Left lobe of liver (tissue), 2 donors: ENCODE measurements at regions not wholly inside any gene's neighbourhood (a gene's known extent, or its start where the extent isn't known, plus 50 kb on each side); places are given as distances from the start of the nearest gene placed in this dataset.

Experiments
- ATAC-seq: fragments of 200-7000 bp; cut with Tn5 transposase; one replicate; pipeline ENCODE4 v1.9.1; 2020; ENCODE audit warnings: mild to moderate bottlenecking, moderate library complexity
- DNase-seq: peaks from one replicate; pipeline ENCODE4 v3.0.0-alpha.2; 2020; ENCODE audit warnings: low spot score
- donor health status: DM: no; HTN: no; CAD: no; lungs with moderate emphysema.
- donor health status: DM: no; HTN: yes; CAD: no.

DNA sequence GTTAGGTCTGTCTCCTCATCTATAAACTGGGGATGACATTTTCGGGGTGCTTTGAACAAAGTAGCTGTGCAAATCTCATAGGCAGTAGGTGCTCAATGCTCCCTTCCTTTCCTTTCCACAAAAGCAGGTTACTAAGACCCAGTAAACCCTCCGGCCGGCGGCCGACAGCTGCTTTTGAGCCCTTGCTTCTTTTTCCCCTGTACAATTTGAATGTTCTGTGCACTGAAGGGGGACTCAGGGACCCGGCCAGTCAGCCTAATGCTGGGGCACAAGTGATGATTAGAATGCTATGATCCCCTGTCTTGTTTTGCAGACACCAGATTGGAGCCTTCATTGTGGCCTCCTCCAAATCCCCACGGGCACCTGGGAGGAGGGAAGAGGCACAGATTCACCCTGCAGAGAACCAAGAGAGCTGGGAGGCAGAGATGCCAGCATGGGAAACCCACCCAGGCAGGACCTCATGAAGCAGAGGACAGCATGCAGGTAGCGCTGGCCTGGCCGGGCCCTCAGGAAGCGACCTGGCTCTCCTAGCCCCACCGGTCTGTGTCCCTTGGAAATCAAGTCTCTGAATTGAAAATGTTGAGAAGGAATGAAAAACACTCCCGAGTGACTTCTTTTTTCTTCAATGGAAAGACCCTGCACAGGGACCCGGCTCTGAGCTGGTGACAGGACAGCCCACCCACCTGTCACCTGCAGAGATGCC is 128.6 kb upstream of the HDAC4 start:
- no peak for DNase-seq
- no peak for ATAC-seq

DNA sequence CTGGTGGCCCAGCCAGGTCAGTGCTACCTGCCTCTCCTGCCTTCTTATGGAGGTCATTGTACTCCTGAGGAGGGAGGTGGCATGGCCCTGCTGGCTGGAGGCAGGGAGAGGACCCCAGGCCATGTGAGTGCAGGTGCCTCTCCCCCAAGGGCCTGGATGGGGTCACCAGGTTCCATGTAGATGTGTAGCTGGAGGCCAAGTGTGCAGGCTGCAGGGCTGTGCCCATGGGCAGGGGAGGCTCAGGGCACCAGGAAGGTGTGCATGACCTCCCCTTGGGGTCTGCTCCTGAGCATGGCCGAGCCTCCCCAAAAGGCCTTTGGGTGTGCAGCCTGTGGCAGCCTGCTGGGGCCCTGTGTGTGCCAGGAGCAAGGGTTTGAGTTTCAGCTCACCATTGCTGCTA is 128.1 kb upstream of the HDAC4 start:
- DNase-seq (no peak), ATAC-seq (no peak)

DNA sequence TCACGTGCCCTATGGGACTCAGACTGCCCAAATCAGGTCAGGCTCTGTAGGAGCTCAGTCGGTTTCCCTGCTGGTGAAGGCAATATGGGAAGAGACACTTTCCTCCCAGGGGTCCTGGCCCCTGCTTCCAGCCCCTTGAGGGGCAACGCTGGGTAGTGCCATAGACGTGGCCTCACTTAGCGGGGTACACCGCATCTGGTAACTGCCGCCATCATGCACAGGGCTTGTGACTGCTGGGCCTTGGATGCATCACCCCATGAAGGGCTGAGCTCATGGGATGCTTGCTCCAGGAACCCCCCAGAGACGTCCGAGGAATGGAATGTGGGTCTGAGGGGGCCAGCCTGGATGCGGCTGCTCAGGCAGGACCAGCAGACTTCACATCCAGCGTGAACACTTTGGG is 127.3 kb upstream of the HDAC4 start:
- no peak for ATAC-seq
- DNase-seq, result no peak

DNA sequence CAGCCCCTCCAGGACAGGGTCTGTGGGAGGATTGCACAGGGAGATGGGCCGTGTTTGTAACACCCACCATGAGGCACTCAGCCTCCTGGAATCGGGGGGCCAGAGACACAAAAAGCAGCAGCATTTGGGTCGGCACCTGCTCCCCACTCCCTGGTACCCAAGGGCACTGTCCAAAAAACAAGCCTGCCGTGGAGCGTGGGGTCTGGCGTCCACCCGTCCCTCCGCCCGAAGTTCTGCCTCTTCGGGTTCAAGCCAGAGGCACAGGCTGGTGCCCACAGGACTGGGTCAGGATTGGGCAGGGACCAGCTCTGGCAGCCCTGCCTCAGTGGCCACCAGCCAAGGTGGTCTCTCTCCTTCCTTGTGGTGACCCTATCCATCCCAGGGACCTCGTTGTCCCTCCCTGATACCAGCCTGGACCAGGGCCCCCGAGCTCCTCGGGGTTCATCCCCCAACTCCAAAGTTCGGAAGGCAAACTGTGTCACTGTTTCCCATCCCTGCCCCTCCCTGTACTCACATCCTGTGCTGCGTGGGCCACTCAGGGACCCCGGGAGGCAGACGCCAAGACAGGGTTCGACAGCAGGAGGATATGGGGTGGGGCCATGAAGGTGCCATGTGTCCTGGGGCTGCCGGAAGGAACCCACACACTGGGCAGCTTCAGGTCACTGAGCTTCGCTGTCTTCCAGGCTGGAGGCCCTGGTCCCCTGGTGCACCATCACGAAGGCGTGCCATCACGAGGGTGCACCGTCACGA is 126.0 kb upstream of the HDAC4 start:
- no peak for ATAC-seq
- DNase-seq, result no peak

DNA sequence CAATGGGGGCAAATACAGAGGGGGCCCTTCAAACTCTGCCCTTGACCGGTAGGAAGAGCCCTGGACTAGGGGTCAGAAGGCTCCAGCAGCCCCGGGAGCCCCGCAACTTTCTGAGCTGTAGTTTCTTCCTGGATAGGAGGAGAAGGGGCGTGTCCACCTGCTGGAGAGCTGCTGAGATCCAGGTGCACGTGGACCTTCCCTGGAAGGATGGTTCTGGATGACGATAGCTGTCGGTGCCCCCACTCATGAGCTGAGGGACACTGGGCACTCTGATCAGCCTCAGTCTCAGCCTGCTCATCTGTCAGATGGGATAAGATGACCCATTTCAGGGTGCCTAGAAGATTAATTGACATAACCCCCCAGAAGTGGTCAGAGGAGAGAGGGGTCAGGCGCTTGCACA is 125.2 kb upstream of the HDAC4 start:
- DNase-seq (no peak), ATAC-seq (no peak)

DNA sequence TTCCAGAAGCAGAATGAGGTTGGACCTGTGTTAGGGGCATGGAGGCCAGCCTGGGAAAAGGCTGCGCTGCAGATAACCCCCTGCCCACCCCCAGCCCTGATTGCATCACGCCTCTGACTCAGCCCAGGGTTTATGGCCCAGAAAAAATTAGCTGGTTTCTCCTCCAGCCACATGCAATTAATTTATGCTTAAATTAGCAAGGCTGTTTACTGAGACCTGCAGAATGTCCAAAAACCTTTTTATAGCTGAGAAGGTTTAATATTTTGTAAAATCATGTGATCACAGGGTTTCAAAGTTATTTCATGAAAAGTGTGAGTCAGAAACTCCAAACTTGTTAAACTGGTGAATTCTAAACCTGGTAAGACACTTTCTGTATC is 123.1 kb upstream of the HDAC4 start:
- DNase-seq, result no peak
- no peak for ATAC-seq

DNA sequence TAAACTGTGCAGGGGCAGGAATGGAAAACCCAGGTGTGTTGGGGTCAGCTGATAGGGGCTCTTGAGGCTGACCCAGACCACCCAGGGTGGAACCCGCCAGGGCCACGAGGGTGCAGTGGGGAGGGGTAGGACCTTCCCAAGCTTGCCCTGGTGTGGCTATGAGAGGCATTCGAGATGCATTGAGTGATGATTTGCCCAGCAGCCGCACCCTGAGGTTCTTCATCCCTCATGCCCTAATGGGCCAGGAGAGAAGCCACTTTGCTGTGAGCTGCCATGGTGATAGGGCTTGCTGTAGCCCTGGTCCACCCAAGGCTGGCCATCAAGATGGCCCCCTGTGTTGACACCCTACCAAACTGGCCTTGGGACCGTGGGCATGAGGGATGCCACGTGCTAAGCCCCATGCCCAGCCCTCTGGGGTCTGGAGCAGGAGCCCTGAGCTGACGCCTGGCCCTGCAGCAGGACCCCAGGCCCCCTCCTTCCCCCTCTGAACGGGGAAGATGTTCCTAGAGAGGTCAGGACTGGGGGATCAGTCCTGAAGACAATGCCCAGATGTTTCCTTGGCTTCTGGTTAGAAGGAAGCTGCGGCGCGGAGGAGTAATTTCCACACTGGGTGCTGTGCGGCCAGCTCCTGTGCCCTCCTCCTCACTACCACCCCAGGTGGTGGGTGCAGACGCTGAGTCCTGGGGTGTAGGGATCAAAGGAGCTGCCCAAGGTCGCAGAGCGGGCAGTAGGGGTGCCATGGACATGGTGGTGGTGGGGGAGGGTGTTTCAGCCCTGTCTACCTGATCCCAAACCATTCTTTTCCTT is 122.5 kb upstream of the HDAC4 start:
- DNase-seq (no peak), ATAC-seq (no peak)

DNA sequence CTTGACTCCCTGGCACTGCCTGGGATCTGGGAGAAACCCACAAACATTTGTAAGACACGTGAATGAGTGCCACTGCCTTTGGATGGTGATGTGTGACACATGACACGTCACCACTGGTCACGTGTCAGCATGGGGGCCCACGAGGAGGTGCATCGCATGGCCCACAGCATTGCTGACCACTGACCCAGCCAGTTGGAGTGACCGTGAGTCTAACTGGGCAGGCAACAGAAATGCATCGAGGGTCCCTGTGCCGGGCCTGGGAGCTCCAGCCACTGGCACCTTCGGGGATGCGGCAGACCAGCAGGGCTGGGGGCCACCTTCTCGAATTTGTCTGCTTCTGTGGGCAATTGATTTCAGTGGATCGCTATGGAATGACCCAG is 121.9 kb upstream of the HDAC4 start:
- DNase-seq (no peak), ATAC-seq (no peak)

DNA sequence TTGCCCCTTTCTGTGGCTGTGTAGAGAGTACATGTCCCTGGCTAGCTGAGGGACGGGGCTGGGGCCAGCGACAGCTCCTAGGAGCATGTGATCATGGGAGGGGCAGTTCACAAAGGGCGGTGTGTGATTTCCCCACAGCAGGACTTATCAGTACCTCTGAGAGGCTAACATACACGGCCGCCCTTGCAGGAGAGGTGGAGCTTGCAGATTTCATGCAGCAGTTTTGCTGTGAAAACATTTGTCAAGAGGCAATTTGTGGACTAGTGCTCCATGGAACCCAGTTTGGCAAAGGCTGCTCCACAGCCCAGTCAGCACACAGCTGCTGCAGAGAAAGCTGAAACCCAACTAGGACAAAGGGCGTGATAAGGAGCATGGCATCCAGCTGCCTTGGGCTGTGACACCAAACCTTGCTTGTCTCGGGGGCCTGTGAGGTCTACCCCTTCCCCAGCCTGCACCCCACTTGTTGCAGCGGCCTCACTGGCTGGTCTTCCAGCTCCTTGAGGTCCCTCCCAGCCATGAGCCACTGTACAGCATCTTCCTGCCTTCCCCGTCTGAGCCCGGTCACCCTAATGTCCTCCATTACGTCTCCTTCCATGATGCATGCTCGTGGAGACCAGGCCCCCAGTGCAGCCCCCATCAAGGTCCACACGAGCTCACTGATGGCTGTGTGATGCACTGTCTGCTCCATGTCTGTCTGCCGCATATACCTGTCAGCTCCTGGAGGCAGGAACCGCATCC is 121.4 kb upstream of the HDAC4 start:
- DNase-seq, result no peak
- ATAC-seq, result peak; percentile 50

DNA sequence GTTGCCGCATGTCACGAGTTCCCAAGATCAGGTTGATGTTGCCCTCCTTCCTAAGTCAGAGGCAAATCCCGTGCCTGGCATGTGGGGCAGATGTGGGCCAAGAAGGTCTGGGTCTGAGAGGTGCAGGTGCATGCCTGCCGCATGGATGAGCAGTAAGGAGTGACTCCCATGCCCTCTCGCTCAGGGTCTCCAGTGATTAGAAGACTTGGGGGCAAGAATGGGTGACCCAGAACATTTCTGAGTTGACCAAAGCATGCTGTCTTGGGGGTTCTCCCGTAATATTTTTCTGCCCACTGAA is 120.6 kb upstream of the HDAC4 start:
- no peak for DNase-seq

DNA sequence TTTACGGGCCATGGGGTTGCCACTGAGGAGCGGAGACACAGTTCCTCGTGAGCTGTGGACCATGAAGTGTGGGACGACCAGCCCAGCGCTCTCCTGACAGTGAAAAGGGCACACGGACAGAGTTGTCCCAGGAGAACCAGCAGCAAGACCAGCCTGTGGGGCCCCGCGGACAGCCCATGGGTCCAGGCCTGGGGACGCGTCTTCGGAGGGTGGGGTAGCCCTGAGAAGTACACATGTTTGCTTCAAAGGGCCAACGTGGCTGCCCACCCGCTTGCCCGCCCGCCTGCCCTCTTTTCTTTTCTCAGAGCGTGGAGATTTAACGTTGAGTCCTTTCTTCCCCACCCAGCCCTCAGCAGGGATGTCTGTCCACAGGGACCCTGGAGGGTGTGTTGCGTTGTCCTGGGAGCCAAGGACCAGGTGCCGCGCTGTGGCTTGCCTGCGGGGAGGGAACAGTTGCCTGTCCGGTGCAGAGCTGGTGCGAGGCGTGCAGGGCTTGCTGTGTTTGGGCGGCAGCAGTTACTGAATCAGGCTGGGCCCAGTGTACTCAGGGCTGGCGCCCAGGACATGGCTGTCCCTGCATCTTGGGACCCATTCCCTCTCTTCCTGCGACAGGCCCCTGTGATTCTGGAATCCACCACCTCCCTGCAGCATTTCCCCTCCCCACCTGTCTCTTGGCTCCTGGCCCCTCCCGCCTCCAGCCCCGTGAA is 120.1 kb upstream of the HDAC4 start:
- DNase-seq, result no peak
- ATAC-seq, result no peak

More for the DNA sequence above, 120.6 kb upstream of the HDAC4 start:
- ATAC-seq, result no peak

DNA sequence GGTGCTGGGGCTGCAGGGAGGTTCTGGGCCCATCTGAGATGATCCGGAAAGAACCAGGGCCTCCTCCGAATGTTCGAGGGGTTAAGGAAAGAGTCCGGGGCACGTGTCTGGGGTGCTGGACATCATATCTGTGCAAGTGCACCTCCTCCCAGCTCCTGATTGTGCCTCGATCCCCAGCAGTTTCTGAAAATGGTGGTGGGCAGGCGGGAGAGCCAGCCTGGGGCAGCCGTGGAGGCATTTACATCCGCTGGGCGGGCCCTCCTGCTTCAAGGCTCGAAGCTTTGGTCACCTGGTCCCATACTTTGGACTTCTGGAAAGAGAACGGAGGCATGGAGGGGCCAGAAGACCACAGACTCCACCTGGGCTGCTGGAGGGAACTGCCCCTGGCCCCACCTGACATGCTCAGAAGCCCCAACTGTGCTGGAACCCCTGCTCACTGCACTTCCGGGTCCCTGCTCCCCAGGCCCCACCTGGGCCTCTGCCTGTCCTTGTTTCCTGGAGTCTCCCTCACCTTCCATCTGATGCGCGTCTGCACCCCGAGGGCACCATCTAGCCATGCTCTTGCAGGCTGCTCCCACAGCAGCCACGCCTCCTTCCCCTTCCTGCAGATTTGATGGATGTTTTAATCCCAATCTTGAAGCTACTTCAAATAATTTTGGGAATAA is 119.2 kb upstream of the HDAC4 start:
- no peak for ATAC-seq

DNA sequence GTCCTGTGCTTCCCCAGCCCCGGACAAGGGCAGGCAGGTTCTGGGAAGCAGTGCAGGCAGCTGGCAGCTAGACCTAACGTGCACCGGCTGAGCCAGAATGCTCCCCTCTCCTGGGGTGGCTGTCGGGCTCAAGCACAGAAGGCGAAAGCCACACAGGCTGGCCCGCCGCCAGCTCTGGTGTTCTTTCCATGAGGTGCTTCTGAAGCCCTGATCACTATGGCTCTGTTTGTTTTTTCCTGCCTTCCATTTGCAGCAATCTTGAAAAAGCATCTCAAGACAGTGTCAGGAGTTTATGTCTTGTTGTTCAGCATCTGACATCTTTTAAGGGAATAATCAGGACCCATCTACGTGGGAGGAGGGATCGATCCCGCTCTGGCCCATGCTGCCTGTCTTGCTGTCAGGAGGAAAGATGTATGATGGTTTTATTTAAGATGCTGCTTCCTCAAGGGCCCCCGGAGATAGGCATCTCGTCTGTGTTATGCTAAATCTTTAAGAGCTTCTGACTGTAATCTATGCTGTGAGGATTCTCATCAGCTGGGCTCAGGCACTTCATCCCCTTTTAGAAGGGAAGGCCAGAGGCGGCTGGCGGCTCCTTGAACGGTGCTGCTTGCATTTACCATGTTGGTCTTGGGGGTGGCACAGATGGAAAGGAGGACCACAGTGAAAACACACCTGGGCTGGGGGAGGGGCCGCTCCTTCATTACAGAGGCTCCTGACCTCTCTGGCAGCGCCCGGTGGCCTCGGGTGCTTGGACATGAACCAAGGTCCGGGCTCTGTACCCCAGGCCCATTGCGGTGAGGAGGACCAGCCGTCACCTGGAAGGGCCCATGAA is 118.5 kb upstream of the HDAC4 start:
- DNase-seq, result no peak
- ATAC-seq, result no peak

More for the DNA sequence above, 119.2 kb upstream of the HDAC4 start:
- no peak for DNase-seq

DNA sequence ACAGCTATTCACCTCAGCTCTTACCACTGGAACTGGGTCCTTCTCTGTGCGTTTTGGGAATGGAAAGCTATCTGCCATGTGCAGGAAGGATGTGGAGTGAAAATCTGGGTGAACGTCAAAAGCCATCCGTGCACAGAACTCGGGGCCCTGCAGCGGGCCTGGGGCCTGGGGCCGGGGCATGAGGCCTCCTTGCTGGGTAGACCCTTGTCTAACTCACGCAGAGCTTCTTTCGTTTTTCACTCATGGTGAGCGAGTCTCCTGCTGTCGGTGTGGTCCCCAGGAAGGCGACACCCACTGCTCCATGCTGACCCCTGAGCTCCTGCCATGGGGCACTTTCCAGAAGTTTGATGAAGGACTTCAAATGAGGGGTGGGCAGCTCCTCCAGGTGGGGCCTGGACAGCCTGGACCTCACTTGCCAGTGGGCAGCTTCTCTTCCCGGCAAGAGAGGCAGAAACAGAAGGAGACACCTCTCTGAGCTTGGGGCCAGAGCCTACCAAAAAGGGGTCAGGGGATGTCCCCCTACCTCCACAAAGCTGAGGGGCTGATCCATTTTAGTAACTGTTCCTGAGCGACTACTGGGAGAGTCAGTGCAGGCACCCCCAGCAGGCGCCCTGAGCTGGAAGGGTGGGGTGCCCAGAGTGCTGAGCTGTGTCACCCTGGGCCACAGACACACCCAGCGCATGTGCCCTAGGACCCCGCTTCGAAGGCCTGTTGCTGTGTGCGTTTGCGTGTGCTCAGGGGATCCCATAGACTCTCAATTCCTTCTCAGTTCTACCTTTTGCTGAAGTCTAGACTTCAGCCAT is 117.7 kb upstream of the HDAC4 start:
- ATAC-seq (no peak), DNase-seq (no peak)

DNA sequence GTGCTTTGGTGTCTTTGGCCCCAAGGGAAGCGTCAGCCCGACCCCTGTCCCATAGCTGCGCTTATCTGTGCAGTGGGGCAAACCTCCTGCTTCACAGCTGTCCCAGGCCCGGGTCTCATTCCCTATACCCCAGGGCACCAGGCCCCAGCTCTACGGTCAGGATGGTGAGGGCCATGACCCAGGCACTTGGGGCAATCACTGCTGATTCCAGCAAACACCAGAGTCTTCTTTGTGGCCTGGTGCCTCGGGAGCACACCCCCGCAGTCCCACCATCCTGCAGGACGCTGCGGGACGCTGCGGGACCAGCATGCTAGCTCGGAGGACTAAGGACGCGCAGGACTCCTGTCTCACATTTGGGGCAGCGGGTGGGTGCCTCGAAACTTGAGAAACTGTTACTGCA is 116.9 kb upstream of the HDAC4 start:
- ATAC-seq, result no peak

DNA sequence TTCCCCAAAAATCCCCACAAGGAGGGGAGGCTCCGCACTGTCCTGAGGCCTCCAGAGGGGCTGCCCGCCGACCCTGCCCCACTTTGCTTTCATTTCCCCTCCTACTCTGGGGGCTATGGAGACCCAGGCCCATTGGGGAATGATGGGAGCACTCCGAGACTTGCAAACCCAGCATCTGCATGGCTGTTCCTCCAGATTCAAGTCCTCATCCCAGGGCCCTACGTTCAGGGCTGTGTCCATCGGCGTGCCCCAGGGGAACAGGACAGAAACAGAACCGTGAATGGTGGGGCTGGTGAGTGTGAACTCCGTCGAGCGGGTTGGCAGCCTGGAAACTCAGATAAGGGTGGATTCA is 116.1 kb upstream of the HDAC4 start:
- DNase-seq, result no peak
- no peak for ATAC-seq

More for the DNA sequence above, 116.9 kb upstream of the HDAC4 start:
- DNase-seq, result no peak

DNA sequence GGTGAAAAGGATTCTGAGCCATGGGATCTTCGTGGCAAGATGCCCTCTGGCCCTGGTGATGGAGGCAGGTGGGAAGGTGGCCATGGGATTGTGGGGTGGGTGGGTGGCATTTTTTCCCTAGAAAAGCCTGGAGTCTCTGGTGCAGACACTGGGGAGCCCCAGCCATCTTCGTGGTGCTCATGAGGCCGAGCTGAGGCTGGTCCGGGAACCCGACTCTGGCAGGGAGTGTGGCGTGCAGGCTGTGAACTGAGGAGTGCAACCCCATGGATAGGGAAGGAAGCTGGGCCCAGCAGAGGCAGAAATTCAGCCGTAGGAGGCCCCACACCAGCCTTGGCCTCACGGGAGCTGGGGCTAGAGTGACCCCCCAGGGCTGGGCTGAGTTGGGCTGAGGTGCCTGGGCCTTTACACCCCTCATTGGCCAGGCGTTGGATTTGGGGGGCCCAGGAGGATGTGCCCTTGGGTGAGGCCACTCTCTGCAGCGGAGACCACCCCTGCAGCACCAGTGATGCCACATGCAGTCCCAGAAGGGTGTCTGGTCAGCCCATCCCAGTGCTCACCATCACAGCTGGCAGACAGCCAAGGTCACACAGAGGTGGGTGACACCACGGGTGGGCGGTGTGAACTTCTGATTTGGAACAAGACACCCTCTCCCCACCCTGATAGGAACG is 115.6 kb upstream of the HDAC4 start:
- DNase-seq (no peak), ATAC-seq (no peak)
